Neural progenitor cell (in vitro differentiated cells): ENCODE measurements at regions not wholly inside any gene's neighbourhood (a gene's known extent, or its start where the extent isn't known, plus 50 kb on each side); places are given as distances from the start of the nearest gene placed in this dataset.

Experiments
- CTCF ChIP-seq: fragments of 200-600 bp; sonication (generic); IDR thresholded peaks from 2 replicates; pipeline ENCODE4 v1.5.1; 2017; ENCODE audit warnings: antibody characterized with exemption, mild to moderate bottlenecking
- EZH2 ChIP-seq: fragments of 200-600 bp; sonication (generic); IDR thresholded peaks from 2 replicates; pipeline ENCODE4 v1.6.1; 2017; ENCODE audit warnings: antibody characterized with exemption, mild to moderate bottlenecking, moderate library complexity

- TF ChIP-seq CTCF, result no peak
- TF ChIP-seq EZH2, result no peak
Measured at GRCh38 chr14:42665083-42665482, 1058.4 kb downstream of the LRFN5 start.
